Anterior cingulate cortex (tissue), 58 donors: ENCODE measurements at regions not wholly inside any gene's neighbourhood (a gene's known extent, or its start where the extent isn't known, plus 50 kb on each side); places are given as distances from the start of the nearest gene placed in this dataset.

ENCODE experiments used
- DNase-seq, 58 donors: peaks; one replicate each; lab custom pipeline; 2025; lab: John Stamatoyannopoulos, UW

DNA sequence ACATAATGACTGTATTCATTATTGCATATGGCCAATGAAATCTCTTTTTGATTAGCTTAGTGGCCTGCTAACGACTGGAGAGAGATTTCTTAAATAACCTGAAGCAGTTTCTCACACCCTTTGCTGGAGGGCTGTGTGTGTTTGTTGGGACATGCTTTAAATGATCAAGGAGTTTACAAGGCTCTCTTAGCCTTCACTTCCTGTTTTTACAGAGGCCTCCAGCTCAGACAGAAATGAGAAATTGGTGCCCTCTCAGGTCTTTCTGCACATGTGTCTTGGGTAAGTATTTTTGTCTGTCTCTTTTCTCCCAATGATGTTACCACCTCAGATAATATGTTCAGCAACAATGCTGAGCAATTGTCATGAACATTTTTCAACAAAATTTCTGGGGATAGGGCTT is 884.4 kb upstream of the CNTN5 start:
- no peak for DNase-seq

DNA sequence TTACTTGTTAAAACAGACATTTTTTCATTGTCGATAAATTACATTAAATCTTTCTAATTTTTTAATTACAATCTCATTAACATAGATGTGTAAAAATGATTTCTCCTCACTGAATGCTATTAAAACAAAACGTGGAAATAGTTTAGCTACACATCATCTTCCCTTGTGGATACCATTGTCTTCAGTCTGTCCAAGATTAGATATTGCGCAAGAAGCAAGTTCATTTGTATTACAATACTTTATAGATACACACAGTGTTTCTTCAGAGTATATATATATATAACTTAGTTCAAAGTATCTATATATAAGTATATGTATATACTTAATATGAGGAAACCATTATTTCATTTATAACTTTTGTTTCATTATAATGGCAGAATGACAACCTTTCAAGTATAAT is 883.3 kb upstream of the CNTN5 start:
- DNase-seq = no peak

DNA sequence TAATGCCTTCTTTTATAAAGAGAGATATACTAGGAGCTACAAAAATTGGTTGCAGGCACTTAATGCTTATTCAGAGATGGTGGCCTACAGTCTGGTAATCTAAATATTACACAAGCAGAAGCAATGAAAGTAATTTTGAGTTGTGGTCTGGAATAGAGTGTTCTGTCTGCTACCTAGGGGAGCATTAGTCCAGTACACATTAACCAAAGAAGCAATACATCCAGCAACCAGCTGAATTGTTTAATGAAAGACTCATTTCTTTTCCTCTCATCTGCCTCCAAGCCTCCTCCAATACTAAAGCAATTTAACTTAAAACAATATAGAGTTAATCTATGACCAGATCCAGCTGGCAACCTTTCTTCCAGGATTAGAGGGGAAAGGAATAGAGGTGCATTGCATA is 877.1 kb upstream of the CNTN5 start:
- no peak for DNase-seq

DNA sequence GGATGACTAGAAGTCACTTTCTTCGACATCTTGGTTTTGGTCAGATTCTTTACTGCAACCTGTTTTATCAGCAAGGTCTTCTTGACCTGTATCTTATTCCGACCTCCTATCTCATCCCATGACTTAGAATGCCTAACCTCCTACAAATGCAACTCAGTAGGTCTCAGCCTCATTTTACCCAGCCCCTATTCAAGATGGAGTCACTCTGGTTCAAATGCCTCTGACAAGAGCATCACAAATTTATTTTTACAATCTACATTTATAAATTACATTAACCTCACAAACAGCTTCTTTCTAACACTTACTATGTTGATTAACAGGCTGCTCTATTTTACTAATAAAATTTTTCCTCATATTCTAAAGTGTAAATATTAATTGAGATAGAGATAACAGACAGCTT is 867.0 kb upstream of the CNTN5 start:
- no peak for DNase-seq

DNA sequence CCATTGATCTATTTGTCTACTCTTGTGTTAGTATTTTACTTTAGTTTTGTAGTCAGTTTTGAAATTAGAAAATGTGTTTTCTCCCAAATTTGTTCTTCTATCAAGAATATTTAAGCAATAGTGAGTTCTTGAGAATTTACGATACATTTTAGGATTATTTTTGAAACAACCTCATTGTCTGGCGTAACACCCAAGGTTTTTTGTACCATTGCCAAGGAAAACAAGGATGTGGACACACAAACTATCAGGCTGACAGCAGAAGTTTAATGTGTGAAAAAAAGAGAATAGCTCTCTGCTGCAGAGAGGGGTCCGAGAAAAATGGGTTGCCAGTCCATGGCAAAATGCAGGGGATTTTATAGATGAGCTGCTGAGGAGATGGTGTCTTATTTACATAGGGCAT is 865.1 kb upstream of the CNTN5 start:
- DNase-seq = no peak

DNA sequence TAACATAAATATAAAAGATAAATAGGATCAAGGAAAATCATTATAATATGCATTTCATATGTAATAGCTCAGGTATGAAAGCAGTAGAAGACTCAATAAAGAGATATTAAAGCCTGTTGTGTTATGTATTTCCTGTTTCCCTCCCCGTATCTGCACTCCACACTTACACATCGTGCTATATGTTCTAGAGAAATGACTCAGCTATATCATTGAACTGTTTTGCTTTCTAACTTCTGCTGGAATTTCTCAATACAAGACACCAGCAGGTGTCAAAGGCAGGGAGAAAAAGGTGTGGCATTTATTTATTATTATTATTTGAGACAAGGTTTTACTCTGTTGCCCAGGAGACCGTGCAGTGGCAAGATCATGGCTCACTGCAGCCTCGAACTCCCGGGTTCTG is 842.8 kb upstream of the CNTN5 start:
- no peak for DNase-seq

DNA sequence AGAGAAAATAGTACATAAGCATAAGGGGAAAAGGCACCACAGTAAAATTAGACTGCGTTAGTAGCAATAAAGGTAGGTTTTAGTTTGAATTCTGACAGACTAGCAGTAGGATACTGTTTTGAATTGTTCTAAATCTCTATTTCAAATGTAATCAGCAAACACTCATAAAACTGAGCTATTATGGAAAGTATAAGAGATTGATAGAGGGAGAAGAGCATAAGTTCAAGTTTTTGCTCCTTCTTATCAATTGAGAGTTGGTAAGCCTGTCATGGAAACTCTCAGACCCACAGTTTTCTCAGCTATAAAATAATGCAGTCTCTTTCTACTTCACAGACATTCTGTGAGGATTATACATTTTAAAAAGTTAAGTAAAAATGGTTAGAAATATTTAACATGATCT is 840.2 kb upstream of the CNTN5 start:
- no peak for DNase-seq

DNA sequence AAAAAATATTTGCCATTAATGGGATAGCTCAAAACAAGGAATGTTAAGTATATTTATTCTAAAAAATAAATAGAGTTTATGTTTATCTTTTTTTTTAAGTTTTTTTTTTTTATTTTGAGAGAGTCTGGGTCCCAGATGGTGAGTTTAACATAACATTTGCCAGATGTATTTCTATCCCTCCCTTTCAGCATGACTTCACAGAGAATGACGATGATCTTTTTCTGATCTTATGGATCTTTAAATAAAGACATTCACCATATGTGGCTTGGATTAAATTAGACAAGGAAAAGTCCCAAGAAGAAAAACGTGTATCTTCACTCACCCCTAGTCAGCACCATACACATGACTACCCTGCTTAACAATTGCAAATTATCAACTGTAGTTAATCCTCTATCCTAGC is 839.8 kb upstream of the CNTN5 start:
- no peak for DNase-seq

DNA sequence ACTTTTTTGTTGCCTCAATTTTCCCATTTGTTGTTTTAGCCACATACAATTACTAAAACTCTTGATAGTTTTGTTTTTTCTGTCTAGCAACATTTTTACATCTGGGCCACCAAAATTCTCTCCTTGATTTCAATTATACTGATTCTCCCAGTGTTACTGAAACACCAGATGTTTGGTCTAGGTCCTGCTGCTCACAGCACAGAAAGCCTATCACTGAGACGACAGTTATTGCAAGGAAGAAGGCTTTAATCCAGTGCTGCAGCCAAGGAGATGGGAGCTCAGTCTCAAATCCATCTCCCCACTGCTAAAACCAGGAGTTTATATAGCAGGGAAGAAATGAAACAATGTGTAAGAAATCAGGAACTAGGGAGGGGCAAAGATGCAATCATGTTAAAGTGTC is 837.7 kb upstream of the CNTN5 start:
- no peak for DNase-seq

DNA sequence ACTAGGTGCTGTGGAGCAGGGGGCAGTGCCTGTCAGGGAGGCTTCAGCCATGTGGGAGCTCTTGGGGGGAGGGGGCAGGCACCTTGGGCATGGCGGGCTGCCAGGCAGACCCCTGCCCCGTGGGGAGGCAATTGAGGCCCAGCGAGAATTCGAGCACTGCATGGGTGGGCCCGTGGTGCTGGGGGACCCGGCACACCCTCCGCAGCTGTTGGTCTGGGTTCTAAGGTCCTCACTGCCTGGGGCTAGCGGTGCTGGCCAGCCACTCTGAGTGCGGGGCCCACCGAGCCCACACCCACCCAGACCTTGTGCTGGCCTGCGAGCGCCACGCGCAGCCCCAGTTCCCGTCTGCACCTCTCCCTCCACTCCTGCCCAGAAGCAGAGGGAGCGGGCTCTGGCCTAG is 835.5 kb upstream of the CNTN5 start:
- DNase-seq = no peak

DNA sequence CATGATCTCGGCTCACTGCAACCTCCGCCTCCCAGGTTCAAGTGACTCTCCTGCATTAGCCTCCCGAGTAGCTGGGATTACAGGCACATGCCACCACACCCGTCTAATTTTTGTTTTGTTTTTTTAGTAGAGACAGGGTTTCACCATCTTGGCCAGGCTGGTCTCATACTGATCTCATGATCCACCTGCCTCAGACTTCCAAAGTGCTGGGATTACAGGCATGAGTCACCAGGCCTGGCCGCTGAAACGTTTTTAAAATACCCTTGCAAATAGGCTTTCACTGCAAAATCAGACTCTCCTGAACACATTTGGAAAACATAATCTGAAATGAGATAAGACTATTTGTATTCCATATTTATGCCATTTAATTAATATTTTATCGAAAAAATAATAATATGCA is 826.1 kb upstream of the CNTN5 start:
- DNase-seq = no peak

DNA sequence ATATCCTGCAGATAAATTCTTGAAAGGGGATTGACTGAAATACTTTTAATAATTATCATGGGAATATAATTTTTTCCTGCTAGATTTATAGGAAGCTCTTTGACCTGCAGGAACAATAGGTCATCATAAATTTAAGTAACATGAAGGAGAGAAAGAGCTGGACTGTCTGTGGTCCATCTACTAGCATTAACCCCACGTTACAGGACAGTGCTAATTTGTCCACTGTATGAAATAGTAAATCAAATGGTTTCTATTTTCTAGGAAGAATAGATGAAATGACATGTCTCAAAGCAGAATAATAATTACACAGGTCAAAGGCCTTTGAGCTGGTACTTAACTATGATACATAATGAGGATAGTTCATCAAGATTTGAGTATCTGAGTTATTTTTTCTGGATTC is 825.4 kb upstream of the CNTN5 start:
- DNase-seq = no peak

DNA sequence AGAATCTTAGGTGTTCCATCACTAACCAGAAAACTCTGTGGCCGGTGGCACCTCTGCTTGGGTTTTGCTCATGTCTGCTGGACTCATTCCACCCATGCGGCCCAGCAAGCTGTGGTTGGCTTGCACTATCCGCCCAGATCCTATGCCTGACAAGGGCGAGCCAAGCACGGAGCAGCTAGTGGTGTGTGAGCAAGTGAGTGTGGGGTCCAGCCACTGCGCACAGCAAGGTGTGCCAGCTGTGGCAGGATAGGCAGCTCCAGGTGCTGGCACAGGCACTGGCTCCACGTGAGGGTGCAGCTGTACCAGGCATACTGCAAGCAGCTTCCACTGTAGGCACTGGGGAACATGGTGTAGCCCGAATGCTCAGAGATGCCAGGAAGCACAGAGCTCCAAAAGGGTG is 813.7 kb upstream of the CNTN5 start:
- no peak for DNase-seq

DNA sequence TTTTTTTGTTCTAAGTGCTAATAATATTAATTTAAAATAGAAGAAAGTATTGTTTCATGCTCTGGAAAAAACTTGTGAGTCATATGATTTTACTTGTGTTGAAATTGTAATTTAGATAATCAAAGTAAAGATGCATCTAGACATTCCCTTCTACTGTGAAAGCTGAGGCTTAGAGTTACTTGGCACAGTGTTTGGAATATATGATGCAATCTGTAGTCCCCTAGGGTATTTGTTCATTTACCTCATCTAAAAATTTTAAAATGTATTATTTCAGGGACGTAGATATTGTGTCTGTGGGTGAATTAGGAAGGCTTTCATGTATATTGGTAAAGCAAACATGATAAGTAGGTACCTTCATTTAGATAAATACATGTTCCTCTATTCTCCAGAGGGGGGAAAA is 793.5 kb upstream of the CNTN5 start:
- DNase-seq = no peak

DNA sequence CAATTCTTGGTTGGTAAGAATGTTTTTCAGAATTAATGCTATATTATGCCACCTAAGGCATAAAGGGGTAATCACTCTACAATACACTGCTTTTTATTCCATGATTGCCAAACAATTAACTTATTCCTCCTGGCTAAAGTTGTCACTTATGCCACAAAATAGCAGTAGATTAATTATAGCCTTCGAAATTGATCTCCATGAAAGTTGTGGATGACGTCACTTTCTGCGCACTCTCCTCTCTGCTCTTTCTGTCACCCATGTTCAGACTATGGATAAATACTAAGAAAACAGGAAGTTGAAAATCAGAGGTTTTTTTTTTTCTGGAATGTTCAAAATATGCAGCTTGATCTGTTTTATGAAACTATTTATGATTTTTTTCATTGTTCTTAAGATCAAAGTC is 790.1 kb upstream of the CNTN5 start:
- no peak for DNase-seq

DNA sequence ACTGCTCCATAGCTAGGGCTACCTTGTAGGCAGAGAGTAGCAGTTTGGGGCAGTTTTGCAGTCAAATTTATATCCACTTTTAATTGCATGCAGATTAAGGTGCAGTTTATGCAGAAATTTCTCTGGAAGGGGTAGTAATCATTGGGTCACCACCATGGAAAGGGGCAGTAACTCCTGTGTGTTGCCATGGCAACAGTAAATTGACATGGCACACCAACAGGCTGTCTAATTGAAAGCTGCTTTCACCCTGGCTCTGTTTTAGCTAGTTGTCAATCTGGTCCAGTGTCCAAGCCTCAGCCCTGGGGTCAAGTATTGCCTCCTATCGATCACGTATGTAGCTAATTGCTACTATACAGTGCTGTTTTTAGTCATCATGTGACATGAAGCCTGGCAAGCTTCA is 786.1 kb upstream of the CNTN5 start:
- no peak for DNase-seq

DNA sequence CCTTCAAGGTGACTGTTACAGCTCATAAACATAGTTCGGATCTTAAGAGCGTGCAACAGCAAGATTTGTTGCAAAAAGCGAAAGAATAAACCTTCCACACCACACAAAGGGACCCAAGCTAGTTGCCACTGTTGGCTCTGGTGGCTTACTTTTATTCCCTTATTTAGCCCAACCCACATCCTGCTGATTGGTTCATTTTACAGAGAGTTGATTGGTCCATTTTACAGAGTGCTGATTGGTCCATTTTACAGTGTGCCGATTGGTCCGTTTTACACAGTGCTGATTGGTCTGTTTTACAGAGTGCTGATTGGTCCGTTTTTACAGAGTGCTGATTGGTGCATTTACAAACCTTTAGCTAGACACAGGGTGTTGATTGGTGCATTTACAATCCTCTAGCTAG is 776.9 kb upstream of the CNTN5 start:
- no peak for DNase-seq

DNA sequence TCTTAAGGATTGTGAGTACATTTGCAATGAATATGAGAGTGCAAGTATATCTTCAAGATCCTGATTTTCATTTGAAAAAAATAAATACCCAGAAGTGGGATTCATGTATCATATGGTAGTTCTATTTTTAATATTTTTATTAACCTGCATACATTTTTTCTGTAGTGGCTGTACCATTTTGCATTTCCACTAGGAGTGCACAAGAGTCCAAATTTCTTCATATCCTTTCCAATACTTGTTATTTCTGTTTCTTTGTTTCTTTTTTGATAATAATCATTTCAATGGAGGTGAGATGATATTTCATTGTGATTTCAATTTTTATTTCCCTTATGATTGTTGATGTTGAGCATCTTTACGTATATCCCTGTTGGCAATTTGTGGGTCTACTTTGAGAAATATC is 759.8 kb upstream of the CNTN5 start:
- DNase-seq = no peak

DNA sequence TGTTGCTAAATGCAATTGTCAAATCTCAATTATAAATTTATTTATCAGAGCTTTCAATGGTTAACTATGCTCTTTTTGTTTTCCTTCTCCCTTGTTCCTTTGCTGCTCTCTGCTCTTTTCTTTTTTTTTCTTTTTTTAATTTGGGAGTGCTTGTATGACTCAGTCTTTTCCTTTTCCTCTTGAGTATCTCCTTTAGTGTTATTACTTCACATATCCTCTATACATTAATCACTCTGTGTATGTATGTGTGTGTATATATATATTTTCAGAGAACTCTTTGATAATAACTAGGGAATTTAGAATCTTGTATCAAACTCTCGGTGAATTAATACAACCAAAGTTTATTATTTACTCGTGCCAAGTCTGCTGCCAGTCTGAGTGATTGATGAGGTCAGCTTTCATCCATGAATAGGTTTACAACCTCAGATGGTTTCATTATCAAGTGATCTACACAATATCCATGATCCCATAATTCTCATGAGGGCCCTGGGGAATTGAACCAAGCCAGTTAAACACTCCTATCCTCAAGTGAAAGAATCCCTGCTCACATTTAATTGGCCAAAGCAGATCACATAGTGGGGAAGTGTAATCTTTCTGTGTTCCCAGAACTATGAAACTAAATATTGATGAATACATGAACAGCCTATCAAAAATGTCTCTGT is 743.4 kb upstream of the CNTN5 start:
- no peak for DNase-seq

DNA sequence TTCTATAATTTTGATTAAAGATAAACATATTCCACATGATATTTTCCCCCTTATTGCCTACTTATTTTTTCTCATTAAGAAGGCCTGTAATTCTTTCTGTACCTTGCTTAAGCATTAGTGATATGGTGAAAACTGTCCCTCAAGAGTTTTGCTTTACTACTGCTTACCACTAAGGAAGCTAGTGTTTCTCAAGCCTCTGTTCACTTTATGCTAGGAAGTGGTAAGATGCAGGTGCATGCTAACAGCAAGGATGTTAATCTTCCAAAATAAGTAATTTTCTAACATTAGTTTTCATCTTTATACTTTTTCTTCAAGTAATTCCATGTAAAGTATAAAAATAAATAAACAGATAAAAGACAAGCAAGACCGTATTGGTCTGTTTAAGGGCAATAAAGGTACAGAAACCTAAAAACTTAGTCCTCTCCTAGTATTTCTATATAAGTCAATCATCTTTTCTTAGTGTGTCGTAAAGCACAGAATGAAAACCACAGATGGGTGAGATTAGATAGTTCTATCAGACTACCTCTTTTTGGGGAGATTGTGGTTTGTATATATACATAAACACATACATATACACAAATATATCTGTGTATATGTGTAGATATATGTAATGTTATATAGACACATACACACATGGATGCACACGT is 731.0 kb upstream of the CNTN5 start:
- no peak for DNase-seq

DNA sequence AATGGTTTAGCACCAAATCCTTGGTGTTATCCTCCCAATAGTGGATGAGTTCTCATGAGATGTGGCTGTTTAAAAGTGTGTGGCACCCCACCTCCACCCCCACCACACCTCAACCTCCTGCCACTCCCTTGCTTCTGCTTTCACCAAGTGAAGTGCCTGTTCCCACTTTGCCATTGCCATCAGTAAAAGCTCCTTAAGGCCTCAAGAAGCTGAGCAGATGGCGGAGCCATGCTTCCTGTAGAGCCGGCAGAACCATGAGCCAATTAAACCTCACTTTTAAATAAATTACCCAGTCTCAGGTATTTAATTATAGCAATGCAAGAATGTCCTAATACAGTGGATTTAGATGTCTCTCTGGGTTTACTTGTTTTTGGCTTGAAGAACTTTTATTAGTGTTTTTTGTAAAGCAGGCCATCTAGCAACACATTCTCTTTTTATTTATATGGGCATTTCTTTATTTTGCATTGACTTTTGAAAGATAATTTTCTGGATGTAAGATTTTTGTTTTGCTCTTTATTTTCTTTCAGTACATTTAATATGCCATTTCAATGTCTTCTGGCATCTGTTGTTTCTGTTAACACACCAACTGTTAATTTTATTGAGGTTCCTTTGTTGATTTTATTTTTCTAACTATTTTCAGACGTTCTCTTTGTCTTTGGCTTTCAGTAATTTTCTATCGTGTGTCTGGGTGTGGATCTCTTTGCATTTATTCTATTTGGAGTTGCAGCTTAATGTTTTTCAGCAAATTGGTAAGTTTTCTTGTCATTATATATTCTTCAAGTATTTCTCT is 724.5 kb upstream of the CNTN5 start:
- DNase-seq = no peak

DNA sequence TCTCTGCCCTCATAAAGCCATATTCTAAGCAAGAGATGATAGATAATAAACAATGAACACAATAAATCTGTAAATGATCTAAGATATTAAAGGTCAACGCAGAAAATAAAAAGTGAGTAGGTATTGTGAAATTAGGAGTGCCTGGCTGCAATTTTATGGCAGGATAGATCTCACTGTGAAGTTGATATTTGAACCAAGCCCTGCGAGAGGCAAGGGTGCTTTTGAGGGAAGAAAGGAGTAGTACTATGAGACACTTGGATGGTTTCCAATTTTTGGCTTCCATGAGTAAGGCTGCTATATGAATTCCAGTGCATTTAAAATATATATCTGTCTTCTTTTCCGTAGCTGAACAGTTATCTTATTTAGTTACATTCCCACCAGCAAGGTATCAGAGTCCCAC is 720.0 kb upstream of the CNTN5 start:
- DNase-seq = no peak
